ENCODE measurements at regions not wholly inside any gene's neighbourhood (a gene's known extent, or its start where the extent isn't known, plus 50 kb on each side); places are given as distances from the start of the nearest gene placed in this dataset.

DNA sequence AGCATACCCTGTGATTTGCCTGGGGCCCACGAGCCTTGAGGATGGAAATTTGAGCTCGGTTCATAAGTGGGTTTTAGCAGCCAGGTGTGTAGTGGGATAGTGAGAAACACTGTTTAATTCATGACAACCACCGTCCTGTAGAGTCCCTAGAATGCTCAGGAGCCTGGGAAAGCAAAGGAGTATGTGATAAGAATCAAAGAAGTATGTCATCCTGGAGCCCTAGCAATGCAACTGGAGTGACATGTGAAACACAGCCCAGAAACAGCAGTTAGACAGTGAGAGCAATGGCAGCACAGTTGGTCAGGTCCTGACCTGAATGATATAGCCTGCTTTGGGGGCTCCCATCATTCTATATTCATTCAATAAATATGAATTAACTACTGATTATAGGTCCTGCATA is 161.2 kb upstream of the ECI2 start:
- DNase-seq (ENCODE audit: low read depth in 2 of 2) = no peak

DNA sequence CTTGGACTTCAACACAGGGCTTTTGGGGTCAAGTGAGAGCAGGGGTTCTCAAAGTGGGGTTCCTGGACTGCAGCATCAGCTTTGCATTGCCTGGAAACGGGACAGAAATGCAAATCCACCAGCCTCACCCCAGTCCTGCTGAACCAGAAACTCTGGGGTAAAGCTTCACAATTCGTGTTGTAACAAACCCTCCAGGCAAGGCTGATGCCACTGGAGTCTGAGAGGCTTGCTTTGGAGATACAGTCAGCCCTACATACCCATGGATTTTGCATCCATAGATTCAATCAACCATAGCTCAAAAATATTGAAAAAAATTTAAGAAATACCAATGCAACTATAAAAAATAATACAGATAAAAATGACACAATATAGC is 160.4 kb upstream of the ECI2 start:
- DNase-seq (ENCODE audit: low read depth in 2 of 2) = no peak

DNA sequence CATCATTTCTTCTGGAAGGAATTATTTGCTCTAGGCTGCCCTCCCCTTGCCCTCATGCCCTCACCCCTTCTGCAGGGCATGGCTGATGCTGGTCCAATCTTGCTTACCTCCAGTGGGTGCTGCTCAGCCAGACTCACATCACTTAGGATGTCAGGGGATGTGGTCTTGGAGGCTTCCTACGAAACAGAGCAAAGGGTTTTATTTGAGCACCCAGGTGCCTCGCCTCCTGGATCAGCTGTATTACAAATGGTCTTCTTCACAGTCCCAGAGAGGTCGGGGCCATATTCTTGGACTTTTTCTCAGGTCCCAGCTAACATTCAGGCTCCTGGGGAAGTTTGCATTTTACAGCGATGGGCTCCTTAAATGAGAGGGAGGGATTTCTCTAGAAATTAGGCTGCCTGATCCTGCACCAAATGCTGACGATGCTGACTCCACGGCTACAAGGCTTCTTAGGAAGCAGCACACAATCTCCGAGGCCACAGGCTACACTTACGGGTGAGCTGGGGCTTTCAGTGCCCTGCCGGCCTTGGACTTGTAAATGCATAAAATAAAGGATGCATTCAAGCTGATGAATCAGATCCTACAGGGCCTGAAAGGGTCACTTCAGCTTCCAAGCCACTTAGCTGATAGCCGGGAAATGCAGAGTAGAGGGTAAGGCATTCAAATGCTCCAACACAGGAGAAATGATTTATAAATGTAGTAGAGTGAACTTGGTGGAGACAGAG is 159.8 kb upstream of the ECI2 start:
- no peak for DNase-seq (ENCODE audit: low read depth in 2 of 2)

DNA sequence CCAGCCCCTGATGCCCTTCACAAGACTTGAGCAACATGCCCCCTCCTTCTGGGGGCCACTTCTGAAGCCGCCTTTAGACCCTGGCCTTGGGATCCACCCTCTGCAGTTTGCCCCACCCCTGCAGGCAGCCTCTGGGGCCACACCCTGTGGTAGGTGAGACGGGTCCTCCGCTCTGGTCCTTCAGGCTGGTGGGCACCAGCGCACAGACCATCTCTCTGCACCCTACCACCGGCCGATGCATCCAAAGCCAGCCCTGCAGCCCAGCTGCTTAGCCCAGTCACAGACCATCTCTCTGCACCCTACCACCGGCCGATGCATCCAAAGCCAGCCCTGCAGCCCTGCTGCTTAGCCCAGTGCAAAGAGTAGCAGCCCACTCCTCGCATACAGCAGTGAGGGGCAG is 159.3 kb upstream of the ECI2 start:
- no peak for DNase-seq (ENCODE audit: low read depth in 2 of 2)

DNA sequence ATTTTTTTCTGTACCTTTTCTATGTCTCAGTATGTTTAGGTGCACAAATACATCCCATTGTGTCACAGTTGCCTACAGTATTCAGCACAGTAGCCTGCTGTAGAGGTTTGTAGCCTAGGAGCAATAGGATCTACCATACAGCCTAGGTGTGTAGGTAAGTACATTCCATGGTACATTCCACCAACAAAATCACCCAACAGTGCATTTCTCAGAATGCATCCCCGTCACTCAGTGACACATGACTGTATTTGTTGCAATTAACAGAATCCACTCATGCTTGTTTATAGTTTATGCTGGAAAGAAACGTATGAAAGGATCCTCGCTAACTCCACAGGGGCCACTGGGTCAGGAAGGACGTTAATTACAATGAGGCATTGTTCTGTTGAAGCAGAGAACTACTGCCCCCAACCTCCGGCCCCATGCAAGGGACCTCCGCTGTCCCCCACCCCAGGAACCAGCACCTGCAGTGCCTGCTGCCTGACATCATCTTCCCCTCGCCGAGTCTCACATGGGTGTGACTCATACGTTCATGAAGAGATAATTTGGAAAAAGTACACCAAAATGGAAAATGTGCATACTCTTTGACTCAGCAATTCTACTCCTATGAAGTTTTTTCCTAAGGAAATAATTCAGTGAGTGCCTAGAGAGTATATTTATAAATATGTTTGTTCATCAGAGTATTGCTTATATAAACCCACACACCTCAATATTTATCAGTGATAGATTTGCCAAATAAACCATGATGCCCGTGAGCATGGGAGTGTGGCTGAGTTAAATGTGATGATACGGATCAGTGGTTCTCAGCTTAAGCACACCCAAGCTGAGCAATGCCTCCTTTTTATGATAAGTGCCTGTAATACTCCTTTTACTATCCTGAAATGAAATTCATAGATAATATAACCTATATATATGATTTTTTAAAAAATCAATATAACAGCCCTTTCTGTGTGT is 156.4 kb upstream of the ECI2 start:
- DNase-seq (ENCODE audit: low read depth in 2 of 2) = no peak

DNA sequence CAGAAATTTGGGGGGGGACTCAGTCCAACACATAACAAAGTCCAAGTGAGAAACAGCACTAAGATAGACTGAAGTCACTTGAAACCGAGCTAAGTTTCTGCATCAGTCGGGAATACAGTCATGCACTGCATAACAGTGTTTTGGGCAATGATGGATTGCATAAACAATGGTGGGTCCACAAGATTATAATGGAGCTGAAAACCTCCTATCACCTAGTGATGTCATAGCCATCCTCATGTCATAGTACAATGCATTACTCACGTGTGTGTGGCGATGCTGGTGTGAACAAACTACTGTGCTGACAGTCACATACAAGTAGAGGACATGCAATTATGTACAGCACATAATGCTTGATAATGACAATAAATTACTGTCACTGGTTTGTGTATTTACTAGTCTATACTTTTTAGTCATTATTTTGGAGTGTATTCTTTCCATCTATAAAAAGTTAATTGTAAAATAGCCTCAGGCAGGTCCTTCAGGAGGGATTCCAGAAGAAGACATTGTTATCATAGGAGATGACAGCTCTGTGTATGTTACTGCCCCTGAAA is 154.5 kb upstream of the ECI2 start:
- no peak for DNase-seq (ENCODE audit: low read depth in 2 of 2)

DNA sequence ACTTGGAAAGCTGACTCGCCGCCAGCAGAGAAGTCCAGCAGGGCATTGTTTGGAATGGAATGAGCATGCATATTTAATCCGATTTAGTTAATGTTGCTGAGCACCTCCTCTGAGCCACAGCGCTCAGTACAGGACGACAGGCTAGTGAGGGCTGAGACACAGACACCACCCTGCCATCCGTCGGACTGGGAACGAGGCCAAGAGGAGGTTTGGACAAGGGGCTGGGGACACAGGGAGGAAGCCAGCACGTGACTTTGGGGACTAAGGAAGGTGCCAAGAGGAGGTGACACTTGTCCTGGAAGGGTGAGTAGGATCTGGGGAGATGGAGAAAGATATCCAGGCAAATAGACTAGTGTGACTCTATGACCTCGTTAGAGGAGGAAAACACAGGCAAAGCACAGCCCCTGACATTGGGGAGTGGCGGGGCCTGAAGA is 152.5 kb upstream of the ECI2 start:
- DNase-seq (ENCODE audit: low read depth in 2 of 2) = no peak

DNA sequence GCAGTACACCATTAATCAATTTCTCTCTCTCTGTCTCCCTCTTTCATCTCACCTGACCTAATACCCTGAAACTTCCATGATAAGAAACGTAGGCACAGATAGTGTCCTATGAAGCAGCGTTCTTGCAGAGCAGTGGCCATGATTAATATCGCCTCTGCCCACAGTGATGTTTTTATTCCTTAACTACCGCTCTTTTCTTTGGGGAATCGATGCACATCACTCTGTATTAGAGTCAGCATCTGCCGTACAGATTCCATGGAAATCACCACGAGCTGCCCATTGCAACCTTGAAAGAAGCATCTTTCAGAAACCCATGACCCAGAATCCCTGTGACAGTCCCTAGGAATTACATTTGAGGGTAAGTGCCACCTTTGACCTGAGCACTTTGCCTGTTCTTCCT is 152.0 kb upstream of the ECI2 start:
- no peak for DNase-seq (ENCODE audit: low read depth in 2 of 2)

DNA sequence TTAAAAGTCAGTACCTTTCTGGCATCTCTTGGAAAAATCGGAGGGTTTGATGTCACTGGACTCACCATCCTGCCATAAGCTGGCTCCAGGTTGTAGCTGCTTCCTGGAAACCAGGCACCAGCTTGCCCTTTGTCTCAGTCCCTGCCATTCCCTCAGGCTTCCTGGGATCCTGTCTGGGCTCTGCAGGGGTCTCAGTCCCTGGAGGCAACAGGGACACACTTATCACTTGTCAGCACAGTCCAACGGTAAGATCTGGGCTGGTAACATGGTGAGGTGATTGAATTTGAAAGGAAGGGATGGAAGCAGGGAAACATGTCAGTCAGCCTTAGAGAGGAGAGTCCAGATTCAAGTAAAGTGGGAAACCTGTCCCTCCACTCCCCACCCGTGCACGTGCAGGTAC is 147.6 kb upstream of the ECI2 start:
- DNase-seq (ENCODE audit: low read depth in 2 of 2) = no peak

DNA sequence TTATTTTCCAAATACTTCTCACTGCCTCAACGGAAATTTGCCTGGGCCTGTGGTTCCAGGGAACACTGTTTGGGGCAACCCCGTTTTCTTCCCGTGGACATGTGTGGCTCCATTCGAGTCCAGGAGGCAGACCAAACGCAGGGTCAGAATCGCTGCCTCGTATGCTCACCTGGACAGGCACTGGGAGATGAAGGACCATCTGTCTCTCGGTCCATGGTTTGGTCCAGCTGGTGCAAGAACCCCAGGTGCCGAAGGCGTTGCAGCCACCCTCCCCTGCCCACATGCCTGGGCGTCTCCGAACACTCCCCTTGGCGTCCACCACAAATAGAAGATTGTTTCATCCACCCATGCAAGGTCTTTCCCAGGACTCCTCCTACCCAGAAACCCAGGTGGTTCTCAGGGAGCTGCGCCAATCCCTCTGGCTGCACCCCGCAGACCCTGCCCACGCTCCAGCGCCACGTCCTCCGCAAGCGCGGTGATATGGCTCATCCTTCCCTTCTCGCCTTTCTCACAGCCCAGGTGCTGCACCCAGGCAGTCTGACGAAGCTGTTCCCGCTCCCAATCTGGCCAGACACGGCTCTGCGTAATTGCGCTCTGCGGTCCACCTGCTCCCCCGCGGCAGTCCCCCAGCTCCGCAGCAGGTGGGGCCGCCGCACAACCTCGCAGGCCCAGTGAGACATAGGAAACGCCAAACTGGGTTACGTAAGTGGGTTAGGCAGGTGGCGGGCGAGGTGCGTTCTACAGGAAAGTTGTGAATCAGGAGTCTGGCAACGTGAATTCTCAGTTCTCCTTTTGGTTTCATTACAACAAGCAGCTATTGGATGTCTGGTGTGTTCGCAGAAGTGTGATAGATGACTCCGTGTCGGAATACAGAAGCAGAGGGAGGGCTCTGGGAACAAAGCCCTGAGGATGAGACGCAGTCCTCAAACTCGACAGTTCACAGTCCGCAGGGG is 146.2 kb upstream of the ECI2 start:
- DNase-seq (ENCODE audit: low read depth in 2 of 2) = no peak

DNA sequence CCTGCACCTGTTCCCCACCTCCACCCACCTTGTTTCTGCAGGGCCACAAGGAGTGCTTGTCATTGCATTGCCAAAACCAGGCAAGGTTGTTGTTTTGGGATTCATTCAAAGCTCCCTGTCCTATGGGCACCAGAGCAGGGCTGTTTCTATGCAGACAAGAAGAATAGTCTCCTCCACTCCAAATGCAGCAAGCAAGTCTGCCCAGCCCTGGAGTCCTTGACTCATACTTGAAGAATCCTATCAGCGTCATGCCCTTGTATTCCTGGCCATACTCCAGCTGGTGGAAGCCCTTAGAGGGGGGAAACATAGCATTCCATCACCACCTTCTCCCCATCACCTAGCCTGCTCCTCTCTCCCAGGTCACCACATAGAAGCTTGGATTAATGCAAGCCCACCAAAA is 145.3 kb upstream of the ECI2 start:
- DNase-seq (ENCODE audit: low read depth in 2 of 2) = no peak

DNA sequence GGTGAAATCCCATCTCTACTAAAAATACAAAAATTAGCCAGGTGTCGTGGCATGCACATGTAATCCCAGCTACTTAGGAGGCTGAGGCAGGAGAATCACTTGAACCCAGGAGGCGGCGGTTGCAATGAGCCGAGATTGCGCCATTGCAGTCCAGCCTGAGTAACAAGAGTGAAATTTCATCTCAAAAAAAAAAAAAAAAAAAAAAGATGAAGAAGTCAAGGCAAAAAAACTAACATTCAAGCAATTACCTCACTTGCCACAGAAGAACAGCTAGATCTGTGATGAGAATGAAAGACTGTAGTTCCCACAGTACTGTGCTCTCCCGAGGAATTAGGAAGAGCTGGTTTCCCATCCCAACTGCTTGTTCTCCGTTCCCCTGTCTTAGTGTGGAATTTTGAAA is 144.7 kb upstream of the ECI2 start:
- no peak for DNase-seq (ENCODE audit: low read depth in 2 of 2)

DNA sequence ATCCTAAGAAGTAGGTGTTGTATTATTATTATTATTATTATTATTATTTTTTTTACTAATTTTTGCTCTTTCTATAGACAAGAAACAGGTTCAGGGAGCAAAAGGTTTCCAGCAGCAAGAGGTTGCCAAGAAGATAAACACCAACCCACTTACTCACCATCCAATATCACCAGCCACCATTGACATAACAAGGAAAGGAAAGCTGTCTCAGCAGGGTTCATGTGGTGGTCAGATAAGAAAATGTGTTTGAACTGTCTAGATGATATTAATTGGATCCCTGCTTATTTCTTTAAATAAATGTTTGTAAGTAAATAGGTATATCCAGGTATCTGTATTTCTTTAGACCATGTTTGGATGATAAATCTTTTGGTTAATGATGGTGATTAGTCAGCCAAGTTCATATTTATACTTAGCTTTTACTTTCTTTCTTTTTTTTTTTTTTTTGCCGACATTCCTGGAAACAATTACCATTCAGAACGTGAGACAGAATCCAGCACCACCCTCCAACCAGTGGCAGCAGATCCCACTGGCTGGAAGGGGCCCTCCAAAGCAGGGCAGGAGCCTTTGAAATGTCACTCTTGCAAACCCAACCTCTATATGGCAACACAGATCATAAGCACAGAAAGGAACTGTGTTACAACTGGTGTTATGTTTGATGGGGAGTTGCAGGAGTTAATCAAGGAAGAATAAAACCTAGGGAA is 139.2 kb upstream of the ECI2 start:
- no peak for DNase-seq (ENCODE audit: low read depth in 2 of 2)

DNA sequence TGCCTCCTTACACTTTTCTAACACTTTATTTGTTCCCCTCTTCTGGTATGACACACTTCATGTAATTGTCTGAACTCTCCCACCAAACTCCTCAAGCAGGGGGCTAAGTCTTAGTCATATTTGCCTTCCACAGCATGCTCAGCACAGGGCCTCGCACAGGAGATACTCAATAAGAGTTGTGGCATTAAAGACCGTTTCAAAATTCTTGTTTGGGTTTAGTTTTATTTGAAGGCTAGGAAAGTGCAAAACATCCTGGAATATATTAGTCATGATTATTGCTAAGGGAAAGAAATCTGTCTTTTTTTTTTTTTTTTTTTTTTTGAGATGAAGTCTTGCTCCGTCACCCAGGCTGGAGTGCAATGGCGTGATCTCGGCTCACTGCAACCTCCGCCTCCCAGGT is 137.6 kb upstream of the ECI2 start:
- DNase-seq (ENCODE audit: low read depth in 2 of 2) = no peak

DNA sequence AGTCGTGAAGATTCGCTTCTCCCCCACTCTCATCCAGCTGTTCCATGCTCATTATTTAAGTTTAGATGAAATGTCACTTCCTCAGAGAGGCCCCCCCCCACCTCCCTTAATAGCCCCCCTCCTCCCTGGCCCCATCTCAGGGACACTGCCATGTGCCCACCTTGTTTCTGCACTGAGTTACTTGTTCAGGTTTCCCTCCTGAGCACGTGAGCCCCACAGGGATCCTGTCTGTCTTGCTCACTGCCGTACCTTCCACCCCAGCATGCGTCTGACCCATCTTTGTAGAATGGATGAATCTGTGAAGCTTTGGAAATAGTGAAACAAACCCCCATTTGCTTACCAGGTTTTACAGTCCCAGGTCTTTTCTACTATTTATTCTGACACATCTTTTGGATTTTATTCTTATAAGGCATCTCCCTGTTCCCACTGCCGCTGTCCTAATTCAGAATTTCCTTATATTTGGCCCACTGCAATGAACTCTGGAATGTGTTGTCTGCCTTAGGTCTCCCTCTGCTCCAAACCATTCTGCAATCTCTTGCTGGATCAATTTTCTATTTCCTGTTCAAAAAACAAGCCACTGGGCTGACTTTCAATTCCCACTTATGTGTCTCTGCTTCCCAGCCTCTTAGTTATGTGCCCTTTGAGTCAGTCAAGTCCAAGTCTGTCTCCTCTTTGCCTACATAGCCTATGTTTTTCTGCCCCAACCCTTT is 136.5 kb upstream of the ECI2 start:
- DNase-seq (ENCODE audit: low read depth in 2 of 2) = no peak

DNA sequence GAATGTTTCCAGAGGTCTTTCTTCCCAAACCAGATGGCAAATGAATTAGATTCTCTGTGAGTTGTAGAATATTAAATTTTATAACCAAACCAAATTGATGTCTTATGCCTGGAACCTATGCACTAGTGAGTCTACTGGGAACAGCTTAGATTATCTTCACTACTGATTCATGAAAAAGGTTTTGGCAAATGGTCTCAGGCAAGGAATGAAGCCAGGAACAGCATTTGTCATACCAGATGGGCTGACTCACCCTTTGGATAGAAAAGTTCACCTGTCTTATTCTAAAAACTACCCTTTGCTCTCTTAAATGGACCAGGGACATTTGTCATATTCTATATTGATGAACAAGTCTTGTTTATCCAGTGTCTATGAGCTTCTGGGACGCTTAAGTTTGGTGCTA is 135.4 kb upstream of the ECI2 start:
- no peak for DNase-seq (ENCODE audit: low read depth in 2 of 2)

DNA sequence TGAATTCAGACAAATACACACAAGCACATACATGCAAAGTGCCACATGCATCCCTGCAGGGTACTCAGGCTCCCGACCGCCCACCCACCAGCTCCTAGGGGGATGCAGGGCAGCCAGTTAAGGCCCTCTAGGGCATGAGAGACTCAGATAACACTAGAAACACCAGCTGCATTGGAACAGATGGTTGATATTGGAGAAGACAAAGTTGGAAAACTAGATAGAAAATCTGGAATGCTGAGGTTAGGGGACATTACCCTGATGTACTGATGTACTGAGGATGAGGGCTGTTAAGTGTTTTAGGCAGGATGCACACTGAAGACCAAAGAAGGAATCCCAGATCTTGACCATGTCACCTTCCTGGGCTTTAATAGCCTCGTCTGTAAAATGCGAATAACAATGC is 134.6 kb upstream of the ECI2 start:
- DNase-seq (ENCODE audit: low read depth in 2 of 2) = no peak

DNA sequence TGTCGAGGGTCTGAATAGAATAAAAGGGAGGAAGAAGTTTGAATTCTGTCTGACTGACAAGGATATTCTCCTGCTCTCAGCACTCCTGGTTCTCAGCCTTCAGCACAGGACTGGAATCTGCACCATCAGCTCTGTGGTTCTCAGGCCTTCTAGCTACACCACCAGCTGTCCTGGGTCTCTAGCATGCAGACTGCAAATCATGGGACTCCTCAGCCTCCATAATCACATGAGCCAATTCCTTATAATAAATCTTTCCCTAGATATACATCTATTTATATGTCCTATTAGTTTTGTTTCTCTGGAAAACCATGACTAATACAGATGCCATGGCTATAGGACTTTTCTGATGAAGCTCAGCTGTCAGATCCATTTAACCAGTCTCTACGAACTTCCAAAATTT is 132.8 kb upstream of the ECI2 start:
- DNase-seq (ENCODE audit: low read depth in 2 of 2) = no peak

DNA sequence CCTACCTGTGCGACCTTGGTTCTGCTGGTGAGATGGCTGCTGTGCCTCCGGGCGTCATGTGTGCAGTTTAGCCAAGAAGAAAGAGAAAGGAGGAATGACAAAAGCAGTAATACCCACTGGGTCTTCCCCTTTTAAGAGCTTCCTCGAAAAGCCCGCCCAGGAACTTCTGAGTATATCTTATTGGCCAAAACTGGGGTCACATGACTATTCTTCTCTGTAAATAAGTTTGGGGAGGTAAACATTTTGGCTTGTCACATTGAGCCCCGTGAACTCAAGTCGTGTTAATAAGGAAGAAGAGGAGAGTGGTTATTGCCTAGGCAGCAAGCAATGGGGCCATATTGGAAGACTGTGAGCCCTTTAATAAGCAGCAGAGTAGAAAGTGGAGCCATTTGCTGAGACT is 130.4 kb upstream of the ECI2 start:
- no peak for DNase-seq (ENCODE audit: low read depth in 2 of 2)

DNA sequence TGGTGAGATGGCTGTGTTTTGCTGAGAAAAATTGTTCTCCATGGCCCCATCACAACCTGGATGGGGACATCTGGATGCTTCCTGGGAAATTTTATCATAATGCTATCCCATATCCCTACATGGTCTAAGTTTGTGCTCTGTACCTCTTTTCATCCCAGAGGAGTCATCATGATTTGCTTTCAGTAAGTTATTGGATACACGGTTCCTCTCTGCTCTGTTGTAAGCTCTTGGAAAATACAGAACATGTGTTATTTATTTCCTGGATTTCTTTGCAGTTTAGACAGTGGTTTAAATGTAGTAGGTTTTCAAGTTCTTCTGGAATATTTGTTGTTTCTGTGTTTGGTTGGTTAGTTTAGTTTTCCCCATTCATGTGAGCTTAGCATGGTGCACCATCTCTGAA is 129.2 kb upstream of the ECI2 start:
- DNase-seq (ENCODE audit: low read depth in 2 of 2) = no peak

DNA sequence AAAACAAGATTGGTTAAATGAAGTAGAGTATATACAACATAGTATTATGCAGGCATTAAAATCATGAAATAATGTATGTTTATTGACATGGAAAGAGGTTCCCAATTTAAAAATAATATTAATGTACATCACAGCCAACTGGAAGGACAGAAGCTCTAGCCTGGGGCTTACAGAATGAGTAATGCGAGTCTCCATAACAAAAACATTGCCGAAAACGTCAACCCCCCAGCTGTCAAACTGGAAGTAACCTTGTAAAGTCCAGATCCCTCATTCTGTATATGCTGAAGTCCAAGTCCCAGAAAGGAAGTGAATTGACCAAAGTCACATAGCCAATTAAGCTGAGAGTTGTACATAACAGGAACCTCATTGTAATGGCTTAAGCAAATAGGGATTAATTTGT is 128.7 kb upstream of the ECI2 start:
- DNase-seq (ENCODE audit: low read depth in 2 of 2) = no peak

Data from stimulated activated CD8-positive, alpha-beta memory T cell treated with anti-CD3 and anti-CD28 coated beads, Interleukin-7, amount 100 ng/mL, for 4 hours (primary cell).